Esophagus muscularis mucosa (tissue), 2 donors: ENCODE measurements at regions not wholly inside any gene's neighbourhood (a gene's known extent, or its start where the extent isn't known, plus 50 kb on each side); places are given as distances from the start of the nearest gene placed in this dataset.

Experiments
- EP300 ChIP-seq: sonication (generic); formaldehyde crosslinking; IDR thresholded peaks from one replicate; pipeline ENCODE4 v1.6.1; 2017; ENCODE audit warnings: antibody characterized with exemption
- POLR2A ChIP-seq: fragments of 450-650 bp; IDR thresholded peaks from one replicate; pipeline ENCODE4 v1.6.1; 2017; ENCODE audit warnings: antibody characterized with exemption, moderate library complexity, mild to moderate bottlenecking, low read depth

DNA sequence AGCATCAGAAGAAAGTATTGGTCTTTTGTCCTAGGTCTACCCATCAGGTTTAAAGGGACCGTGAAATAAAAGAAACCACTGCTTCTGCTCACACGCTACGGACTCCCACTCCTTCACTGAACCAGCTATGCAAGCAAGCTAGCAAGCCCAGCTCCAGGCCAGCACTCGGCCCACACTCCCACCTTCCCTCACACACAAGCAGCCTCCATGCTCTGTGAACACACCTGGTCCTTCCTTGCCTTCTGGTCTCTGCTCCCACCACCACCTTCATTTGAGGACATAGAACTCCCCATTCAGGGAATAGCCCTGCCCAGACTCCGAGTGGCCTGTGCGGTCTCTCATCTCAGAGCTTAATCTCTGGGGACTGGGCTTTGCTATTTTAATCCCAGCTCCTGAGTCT, 436.4 kb upstream of the CDH4 start:
- TF ChIP-seq EP300 (no peak), POLR2A (no peak)
